Fibroblast of upper back skin (primary cell): ENCODE measurements at regions not wholly inside any gene's neighbourhood (a gene's known extent, or its start where the extent isn't known, plus 50 kb on each side); places are given as distances from the start of the nearest gene placed in this dataset.

Experiments used
- DNase-seq: peaks from one replicate; pipeline ENCODE4 v3.0.0-alpha.2; 2013

DNA sequence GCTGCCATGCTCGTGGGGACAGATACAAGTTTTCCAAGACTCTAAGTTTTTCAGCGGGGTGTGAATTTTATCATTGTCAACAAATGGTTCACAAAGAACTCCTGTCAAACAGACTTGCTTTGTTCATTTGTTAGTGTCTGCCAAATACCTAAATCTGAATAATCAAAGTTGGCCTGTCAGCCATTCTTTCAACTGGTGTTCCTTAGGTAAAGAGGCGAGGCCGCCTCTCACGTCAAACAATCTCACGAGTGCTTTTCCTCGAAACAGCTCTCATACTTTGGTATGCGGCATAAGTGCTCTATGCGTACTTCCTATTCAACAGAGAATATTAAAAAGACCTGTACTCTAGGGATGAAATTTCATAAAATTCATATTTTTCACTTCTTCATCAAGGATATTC is 51.4 kb upstream of the KANK4 start:
- DNase-seq = no peak

DNA sequence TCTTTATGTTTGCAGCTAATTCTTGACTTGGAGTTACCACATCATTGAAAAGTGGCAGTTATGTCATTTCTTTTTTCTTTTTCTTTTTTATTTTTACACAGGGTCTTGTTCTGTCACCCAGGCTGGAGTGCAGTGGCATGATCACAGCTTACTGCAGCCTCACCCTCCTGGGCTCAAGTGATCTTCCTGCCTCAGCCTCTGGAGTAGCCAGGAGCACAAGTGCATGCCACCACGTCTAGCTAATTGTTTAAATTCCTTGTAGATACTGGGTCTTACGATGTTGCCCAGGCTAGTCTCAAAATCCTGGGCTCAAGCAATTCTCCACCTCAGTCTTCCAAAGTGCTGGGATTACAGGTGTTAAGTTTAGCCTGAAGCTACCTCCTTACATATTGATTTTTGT is 52.1 kb upstream of the KANK4 start:
- DNase-seq = no peak

DNA sequence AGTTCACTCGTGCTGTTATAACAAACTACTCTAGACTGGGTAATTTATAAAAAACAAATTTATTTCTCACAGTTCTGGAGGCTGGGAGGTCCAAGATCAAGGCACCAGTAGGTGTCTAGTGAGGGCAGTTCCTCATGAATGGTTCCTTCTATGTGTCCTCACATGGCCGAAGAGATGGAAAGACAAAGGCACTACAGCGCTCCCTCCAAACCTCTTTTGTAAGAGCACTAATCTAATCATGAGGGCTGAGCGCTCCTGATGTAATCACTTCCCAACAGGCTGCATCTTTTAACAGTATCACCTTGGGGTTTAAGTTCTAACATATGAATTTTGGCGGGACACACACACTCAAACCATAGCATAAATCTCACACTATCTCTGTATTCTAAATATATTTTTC is 54.0 kb upstream of the KANK4 start:
- DNase-seq = no peak

DNA sequence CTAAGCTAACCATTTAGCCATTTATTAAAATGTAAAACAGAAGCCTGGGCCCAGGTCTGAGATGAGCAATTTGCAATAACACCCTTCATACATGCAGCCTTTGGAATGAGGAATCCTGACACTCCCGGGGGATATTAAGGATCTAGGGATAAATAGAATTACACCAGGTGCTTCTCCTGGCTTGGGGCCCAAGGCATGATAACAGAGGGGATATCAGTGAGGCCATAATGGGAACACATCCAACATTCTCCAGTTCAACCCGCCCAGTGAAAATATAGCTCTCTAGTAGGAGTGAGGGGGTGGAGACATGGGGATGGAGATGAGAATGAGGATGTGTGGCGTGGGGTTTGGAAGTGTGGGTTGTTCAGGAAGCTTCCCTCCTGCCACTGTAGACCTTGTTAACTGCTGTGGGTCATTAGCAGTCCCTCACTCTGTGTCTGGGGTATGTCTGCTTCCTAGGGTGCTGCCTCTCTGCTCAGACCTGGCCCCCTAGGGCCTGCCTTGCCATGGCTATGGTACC is 57.9 kb upstream of the KANK4 start:
- no peak for DNase-seq

DNA sequence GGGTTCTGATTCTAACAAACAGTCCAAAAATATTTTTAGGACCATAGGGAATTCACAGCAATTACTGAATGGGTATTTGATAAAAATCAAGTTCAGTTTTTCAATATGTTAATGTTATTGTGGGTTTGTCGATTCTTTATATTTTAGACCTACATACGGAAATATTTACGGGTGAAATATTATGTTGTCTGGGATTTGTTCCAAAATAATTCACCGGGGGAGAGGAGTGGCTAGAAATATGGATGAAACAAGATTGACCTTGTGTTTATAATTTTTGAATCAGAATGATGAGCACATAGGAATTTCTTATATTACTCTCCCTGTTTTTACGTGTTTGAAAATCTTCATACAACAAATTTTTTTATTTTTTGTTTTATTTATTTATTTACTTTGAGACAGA is 56.7 kb upstream of the USP1 start:
- no peak for DNase-seq

DNA sequence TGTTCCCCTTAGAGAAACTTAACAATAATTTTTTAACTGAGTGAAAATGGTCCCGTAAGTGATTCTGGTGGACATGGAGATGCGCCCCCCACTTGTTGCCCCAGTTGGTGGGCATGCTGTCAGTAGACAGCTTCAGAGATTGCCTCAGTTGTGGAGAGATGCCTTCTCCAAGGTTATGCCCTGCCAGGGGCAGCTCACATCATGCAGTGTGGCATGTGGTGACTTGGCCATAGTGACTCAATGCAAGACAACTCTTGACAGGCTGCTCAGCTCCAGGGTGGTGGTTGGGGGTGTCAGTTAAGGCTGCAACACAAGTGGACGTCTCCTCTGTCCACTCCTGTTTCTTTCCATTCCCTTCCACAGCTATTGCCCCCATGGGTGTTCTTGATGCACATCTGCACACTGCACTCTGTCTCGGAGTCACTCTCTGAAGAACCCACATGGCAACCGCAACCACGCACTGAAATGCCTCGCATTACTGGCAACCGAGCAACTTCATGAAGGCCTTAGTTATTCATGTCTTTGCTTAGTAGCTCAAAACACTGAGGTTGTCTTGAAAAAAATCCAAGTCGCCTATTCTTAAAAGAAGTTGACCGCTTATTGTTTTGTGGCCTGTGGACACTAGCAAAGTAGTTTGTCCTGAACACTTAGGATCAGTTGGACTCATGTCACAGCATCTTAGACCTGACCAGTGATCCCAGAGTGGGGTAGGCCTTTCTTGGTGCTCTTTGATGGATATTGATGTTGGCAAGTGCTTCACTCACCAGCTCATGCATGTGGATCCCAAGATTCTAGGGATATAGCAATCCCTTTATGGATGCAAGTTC is 54.8 kb upstream of the USP1 start:
- DNase-seq = peak; percentile 76

DNA sequence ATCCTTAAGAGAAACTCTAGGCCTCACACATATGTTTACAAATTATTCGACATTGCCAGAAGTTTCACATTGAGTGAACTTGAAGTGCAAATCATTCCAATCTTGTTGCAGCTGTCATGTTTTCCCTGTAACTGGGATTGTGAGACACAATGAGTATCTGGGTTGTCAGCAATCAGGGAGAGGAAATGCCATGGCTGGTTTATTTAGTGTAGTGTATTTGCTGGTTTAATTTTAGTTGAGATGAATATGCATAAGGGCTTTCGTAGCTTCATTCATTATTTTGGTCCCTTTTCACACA is 54.2 kb upstream of the USP1 start:
- peak; percentile 38 for DNase-seq

DNA sequence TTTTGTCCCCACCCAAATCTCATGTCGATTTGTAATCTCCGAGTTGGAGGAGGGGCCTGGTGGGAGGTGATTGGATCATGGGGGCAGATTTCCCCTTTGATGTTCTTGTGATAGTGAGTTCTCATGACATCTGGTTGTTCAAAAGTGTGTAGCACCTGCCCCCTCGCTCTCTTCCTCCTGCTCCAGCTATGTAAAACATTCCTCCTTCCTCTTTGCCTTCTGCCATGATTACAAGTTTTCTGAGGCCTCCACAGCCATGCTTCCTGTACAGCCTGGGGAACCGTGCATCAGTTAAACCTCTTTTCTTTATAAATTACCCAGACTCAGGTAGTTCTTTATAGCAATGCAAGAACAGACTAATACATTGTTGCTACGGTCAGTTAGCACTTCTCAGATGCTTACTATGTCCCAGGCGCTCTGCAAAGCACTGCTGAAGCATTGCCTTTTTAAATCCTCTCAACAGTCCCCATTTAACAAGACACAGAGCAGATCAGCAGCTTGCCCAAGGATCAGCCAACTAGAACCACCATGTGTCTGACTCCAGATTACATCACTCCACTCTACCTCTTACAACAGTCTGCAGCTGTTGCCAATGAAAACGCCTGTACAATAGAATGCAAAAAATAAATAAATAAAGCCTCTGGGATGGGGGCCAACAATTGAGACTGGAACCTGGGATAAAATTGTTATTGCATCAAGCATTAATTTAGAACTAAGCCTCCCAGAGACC is 52.4 kb upstream of the USP1 start:
- peak; percentile 97 for DNase-seq

DNA sequence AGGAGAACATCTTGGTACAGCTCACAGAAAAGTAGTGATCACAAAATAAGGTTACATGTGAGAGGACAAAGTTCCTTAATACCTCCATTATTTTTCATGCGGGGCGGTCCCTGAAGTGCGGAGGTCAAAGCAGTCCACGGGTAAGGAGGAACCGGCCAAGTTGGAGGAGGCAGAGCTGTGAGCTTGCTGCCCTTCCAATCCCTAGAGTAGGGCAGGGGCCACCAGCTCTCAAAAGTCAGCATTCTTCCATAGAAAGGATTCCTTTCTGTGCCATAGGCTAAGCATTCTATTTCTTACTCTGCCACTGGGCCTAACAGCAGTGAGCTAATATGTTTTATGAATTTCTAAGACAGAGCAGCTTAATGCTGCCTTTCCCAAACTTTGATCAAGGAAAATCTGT is 50.9 kb upstream of the USP1 start:
- no peak for DNase-seq

DNA sequence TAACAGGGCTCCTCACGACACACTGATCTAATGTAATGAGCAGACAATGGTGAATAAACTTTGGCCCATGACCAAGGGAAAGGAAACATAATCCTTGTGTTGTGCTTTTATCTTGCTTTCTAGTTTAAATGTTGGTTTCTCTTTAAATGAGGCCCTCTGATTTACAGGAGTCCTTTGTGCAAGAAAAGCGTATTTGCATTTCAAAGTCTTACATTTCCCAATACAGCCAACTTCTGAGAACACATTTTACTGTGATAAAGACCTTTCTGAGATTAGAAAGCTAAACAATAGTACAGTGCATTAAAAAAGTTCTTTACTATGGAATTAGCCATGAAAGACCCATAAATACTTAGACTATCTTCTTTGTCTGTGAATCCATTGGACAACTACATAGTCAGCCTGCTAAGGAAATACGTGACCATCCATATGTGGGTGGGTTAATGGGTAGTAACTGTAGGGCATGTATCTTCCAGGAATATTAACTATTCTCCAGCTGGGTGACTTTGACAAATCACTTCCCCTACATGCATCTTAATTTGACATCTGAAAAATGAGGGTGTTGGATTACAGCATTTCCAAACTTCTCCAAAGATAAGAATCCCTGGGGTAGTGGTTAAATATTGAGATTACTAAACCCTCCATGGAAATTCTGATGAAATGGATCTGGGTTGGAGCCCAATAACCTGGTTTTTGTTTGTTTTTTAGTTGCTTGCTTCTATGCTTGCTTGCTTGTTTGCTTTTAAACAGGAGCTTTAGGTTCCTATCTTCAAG is 50.3 kb upstream of the USP1 start:
- peak; percentile 55 for DNase-seq
